GM23338 (cell line): ENCODE measurements at regions not wholly inside any gene's neighbourhood (a gene's known extent, or its start where the extent isn't known, plus 50 kb on each side); places are given as distances from the start of the nearest gene placed in this dataset.

ENCODE experiments used
- CREB1 ChIP-seq: fragments of 250-450 bp; sonication (Bioruptor Pico); IDR thresholded peaks from 2 replicates; pipeline ENCODE4 v1.5.0; 2020; ENCODE audit warnings: low read depth, mild to moderate bottlenecking, moderate library complexity
- CTCF ChIP-seq, 2 experiments: fragments of 200-600 bp in 1 of 2; sonication (generic) in 1 of 2; conservative IDR thresholded peaks; 2 replicates each; pipeline versions ENCODE4 v1.5.1 to v1.6.1; 2016 to 2017; ENCODE audit warnings: antibody characterized with exemption in 2 of 2, low read depth in 2 of 2, mild to moderate bottlenecking in 2 of 2, moderate library complexity in 1 of 2
- EZH2 ChIP-seq: fragments of 200-600 bp; sonication (generic); IDR thresholded peaks from one replicate; pipeline ENCODE4 v1.8.0; 2017; ENCODE audit warnings: antibody characterized with exemption, mild to moderate bottlenecking, low read depth; ENCODE audit not compliant: unreplicated experiment
- EZH2phosphoT487 ChIP-seq: fragments of 200-600 bp; sonication (generic); IDR thresholded peaks from one replicate; pipeline ENCODE4 v1.8.1; 2018; ENCODE audit warnings: antibody characterized with exemption; ENCODE audit not compliant: unreplicated experiment
- JUNB ChIP-seq: IDR thresholded peaks from one replicate; pipeline ENCODE4 v1.6.1; 2016; ENCODE audit warnings: antibody characterized with exemption; ENCODE audit not compliant: unreplicated experiment
- NANOG ChIP-seq: IDR thresholded peaks from 2 replicates; pipeline ENCODE4 v1.6.1; 2016; ENCODE audit warnings: antibody characterized with exemption, borderline replicate concordance
- POLR2AphosphoS5 ChIP-seq: IDR thresholded peaks from 2 replicates; pipeline ENCODE4 v1.6.1; 2016; ENCODE audit warnings: antibody characterized with exemption, low read depth
- REST ChIP-seq: IDR thresholded peaks from one replicate; pipeline ENCODE4 v1.6.1; 2018; ENCODE audit warnings: antibody characterized with exemption; ENCODE audit not compliant: unreplicated experiment
- STAT1 ChIP-seq: IDR thresholded peaks from one replicate; pipeline ENCODE4 v1.6.1; 2016; ENCODE audit warnings: antibody characterized with exemption; ENCODE audit not compliant: unreplicated experiment
- ZNF114 ChIP-seq: fragments of 250-450 bp; sonication (Bioruptor Pico); IDR thresholded peaks from 2 replicates; pipeline ENCODE4 v1.5.0; 2020; ENCODE audit warnings: mild to moderate bottlenecking, moderate library complexity

GRCh38 chr13:76711550-76712182 is 174.5 kb downstream of the KCTD12 start:
- no peak for TF ChIP-seq EZH2
- no peak for TF ChIP-seq CTCF (conservative IDR thresholded peaks at IDR 0.05; ENCODE audit: low read depth in 2 of 2)
- TF ChIP-seq POLR2AphosphoS5, result no peak
- TF ChIP-seq CREB1, result no peak
- no peak for TF ChIP-seq STAT1
- no peak for TF ChIP-seq ZNF114
- TF ChIP-seq NANOG, result no peak
- no peak for TF ChIP-seq JUNB
- TF ChIP-seq REST, result no peak
- no peak for TF ChIP-seq EZH2phosphoT487
